T-helper 1 cell treated with Interleukin-12 subunit alpha and Interleukin-12 subunit beta and Interleukin-4 antibody, amounts not matched to agents 30 μg/mL and 1 μg/mL, for 36 hours (primary cell): ENCODE measurements at regions not wholly inside any gene's neighbourhood (a gene's known extent, or its start where the extent isn't known, plus 50 kb on each side); places are given as distances from the start of the nearest gene placed in this dataset.

ENCODE experiments used
- H3K27ac Mint-ChIP-seq: one replicate; pipeline ENCODE4 v1.8.0; 2021; ENCODE audit warnings: mild to moderate bottlenecking, mixed read lengths
- H3K27me3 Mint-ChIP-seq: one replicate; pipeline ENCODE4 v1.8.0; 2021; ENCODE audit warnings: low read depth, mixed read lengths
- H3K36me3 Mint-ChIP-seq: one replicate; pipeline ENCODE4 v1.8.0; 2021; ENCODE audit warnings: low read depth, mixed read lengths
- H3K4me1 Mint-ChIP-seq: one replicate; pipeline ENCODE4 v1.8.0; 2021; ENCODE audit warnings: low read depth, mixed read lengths
- H3K4me3 Mint-ChIP-seq: one replicate; pipeline ENCODE4 v1.8.0; 2021; ENCODE audit warnings: mild to moderate bottlenecking, moderate library complexity, mixed read lengths
- H3K9me3 Mint-ChIP-seq: one replicate; pipeline ENCODE4 v1.8.0; 2021; ENCODE audit warnings: mixed read lengths

DNA sequence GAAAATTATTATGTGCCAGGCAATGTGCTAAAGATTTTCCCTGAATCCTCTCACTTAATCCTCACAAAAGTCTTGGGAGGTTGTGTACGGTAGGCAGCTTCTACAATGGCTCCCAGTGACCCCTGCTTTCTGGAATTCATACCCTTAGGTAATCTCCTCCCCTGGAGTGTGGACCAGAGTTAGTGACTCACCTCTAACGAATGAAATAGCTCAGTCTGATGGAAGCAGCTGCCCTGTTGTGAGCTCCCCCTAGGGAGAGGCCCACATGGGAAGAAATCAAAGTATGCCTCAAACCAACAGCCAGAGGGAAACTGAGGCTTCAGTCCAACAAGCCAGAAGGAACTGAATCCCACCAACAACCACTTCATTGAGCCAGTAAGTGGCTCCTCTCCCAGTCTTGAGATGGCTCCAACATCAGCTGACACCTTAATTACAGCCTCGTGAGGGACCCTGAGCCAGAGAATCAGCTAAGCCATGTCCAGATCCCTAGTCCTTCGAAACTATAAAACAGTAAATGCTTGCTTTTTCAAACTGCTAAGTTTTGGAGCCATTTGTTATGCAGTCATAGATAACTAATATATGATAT is 98.9 kb upstream of the ISX start:
- no peaks in the 10 kb centered on the region for H3K4me1 Mint-ChIP-seq
- H3K9me3 Mint-ChIP-seq, result peaks cover 3% of the 10 kb centered on the region
- H3K27ac Mint-ChIP-seq, result no peak overlapping the region
- H3K4me3 Mint-ChIP-seq, result no peak overlapping the region
- no peaks in the 10 kb centered on the region for H3K27me3 Mint-ChIP-seq
- H3K36me3 Mint-ChIP-seq, result no peaks in the 10 kb centered on the region

GRCh38 chr22:34969001-34969790 is 96.8 kb upstream of the ISX start:
- Mint-ChIP-seq H3K4me1 (no peaks in the 10 kb centered on the region), H3K27ac (no peak overlapping the region), H3K27me3 (no peaks in the 10 kb centered on the region), H3K4me3 (no peak overlapping the region), H3K36me3 (no peaks in the 10 kb centered on the region), H3K9me3 (peaks cover 3% of the 10 kb centered on the region)

GRCh38 chr22:34971456-34971855 is 94.5 kb upstream of the ISX start:
- Mint-ChIP-seq H3K27me3 (no peaks in the 10 kb centered on the region), H3K4me1 (no peaks in the 10 kb centered on the region), H3K27ac (no peak overlapping the region), H3K9me3 (peaks cover 6% of the 10 kb centered on the region), H3K36me3 (no peaks in the 10 kb centered on the region), H3K4me3 (no peak overlapping the region)

GRCh38 chr22:34972191-34972897 is 93.6 kb upstream of the ISX start:
- peaks cover 5% of the 10 kb centered on the region for H3K9me3 Mint-ChIP-seq
- H3K27me3 Mint-ChIP-seq, result no peaks in the 10 kb centered on the region

GRCh38 chr22:34973016-34973415 is 92.9 kb upstream of the ISX start:
- H3K4me3 Mint-ChIP-seq, result no peak overlapping the region
- H3K27me3 Mint-ChIP-seq, result no peaks in the 10 kb centered on the region
- no peaks in the 10 kb centered on the region for H3K4me1 Mint-ChIP-seq
- no peak overlapping the region for H3K27ac Mint-ChIP-seq
- no peaks in the 10 kb centered on the region for H3K36me3 Mint-ChIP-seq
- H3K9me3 Mint-ChIP-seq, result peaks cover 5% of the 10 kb centered on the region

More at GRCh38 chr22:34972191-34972897, 93.6 kb upstream of the ISX start:
- Mint-ChIP-seq H3K4me3 (no peak overlapping the region), H3K27ac (no peak overlapping the region), H3K4me1 (no peaks in the 10 kb centered on the region), H3K36me3 (no peaks in the 10 kb centered on the region)

DNA sequence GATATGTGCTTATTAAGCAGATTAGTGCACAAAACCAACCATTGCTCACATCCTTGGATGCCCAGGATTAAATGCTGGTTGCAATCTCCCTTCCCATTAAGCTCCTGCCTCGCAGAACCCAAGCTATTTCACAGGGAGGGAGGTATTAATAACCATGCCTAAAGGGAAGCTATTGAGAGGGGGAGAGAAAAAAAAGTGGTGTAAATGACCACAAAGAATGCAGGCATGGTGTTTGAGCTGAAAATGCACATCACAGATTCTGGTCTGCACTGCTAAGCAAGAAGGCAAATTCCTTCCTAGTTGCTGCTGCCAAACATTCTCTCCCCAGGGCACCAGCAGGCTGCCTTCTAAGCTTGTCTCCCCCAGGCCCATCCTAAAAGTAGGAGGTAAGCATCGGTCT is 92.0 kb upstream of the ISX start:
- Mint-ChIP-seq H3K9me3 (peaks cover 5% of the 10 kb centered on the region), H3K4me3 (no peak overlapping the region), H3K36me3 (no peaks in the 10 kb centered on the region), H3K27ac (no peak overlapping the region), H3K4me1 (no peaks in the 10 kb centered on the region), H3K27me3 (no peaks in the 10 kb centered on the region)

DNA sequence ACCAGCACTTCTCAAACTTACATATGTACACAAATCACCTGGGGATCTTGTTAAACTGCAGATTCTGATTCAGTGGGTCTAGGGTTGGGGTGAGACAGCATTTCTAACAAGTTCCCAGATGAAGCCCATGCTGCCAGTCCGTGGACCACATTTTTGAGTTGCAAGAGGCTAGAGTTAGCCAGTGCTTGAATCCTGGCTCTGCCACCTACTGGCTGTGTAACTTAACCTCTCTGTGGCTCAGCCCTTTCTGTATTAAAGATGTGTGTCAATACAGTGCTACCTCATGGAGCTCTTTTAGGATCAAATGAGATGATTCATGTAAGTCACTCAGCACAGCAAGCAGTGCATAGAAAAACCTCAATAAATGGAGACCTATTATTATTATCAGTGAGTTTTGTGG is 90.2 kb upstream of the ISX start:
- H3K27me3 Mint-ChIP-seq, result no peaks in the 10 kb centered on the region
- H3K27ac Mint-ChIP-seq, result no peak overlapping the region
- H3K4me3 Mint-ChIP-seq, result no peak overlapping the region
- no peaks in the 10 kb centered on the region for H3K36me3 Mint-ChIP-seq
- H3K4me1 Mint-ChIP-seq, result no peaks in the 10 kb centered on the region
- H3K9me3 Mint-ChIP-seq, result peaks cover 9% of the 10 kb centered on the region

DNA sequence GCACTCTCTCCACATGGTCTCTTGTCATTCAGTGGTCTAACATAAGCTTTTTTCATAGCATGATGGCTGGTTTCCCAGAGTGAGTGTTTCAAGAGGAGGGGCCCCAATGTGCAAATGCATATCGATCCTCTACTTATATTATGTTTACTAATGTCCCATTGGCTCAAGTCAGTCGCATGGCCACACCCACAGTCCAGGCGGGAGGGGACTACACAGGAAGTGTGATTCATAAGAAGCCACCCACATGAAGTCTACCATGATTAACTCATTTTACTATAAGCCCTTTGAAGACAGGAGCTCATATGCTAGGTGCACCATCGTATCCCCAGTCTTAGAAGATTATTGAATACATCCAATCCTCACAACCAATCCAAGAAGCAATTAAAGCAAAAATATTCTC is 89.5 kb upstream of the ISX start:
- H3K36me3 Mint-ChIP-seq, result no peaks in the 10 kb centered on the region
- H3K4me3 Mint-ChIP-seq, result no peak overlapping the region
- no peaks in the 10 kb centered on the region for H3K27me3 Mint-ChIP-seq
- no peak overlapping the region for H3K27ac Mint-ChIP-seq
- H3K9me3 Mint-ChIP-seq, result peaks cover 9% of the 10 kb centered on the region
- no peaks in the 10 kb centered on the region for H3K4me1 Mint-ChIP-seq

GRCh38 chr22:34976886-34977285 is 89.1 kb upstream of the ISX start:
- Mint-ChIP-seq H3K27me3 (no peaks in the 10 kb centered on the region), H3K27ac (no peak overlapping the region), H3K4me1 (no peaks in the 10 kb centered on the region), H3K9me3 (peaks cover 9% of the 10 kb centered on the region), H3K4me3 (no peak overlapping the region), H3K36me3 (no peaks in the 10 kb centered on the region)

DNA sequence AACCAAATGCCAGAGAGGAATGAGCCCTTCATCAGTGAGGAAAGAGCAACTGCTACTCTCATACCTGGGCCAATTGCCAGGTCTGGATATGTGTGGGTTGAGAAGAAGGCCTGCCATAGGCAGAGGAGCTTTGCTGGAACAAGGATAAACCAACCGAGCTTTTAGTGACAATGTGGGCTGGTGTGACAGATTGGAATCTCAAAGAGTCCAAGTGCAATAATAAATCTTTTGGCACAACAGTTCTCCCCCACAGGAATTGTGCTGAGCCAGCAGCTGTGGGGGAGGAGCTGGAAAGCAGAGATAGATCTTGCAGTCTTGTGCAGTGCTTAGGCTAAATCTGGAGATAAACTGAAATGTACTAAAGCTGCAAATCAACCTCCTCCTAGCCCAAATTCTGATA is 79.4 kb upstream of the ISX start:
- Mint-ChIP-seq H3K36me3 (no peaks in the 10 kb centered on the region), H3K27me3 (no peaks in the 10 kb centered on the region), H3K4me1 (no peaks in the 10 kb centered on the region), H3K9me3 (peaks cover 24% of the 10 kb centered on the region), H3K27ac (no peak overlapping the region), H3K4me3 (no peak overlapping the region)

- H3K9me3 Mint-ChIP-seq, result peaks cover 7% of the 10 kb centered on the region
- H3K36me3 Mint-ChIP-seq, result no peaks in the 10 kb centered on the region
- H3K27ac Mint-ChIP-seq, result no peak overlapping the region
- no peaks in the 10 kb centered on the region for H3K27me3 Mint-ChIP-seq
- H3K4me1 Mint-ChIP-seq, result no peaks in the 10 kb centered on the region
- no peak overlapping the region for H3K4me3 Mint-ChIP-seq
Observed at GRCh38 chr22:34992672-34993071, 73.3 kb upstream of the ISX start.

DNA sequence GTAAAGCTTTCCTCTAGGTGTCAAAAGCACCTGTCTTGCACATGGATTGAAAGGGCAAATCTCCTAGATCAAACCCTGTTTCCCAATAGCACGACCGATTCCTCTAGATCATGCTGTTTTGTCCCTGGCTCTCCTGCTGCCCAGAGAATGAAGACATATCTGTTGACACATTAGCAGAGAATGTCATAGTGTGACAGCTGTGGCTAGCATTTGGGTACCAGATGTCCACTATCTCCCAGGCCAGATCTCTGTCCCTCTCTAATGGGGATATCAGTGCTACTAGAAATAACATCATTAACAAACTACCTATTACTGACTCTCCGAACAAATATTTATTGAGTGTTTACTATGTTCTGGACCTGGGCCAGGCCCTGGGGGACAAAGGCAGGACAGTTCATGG is 72.4 kb upstream of the ISX start:
- H3K27me3 Mint-ChIP-seq, result no peaks in the 10 kb centered on the region
- no peak overlapping the region for H3K4me3 Mint-ChIP-seq
- no peaks in the 10 kb centered on the region for H3K4me1 Mint-ChIP-seq
- peaks cover 4% of the 10 kb centered on the region for H3K9me3 Mint-ChIP-seq
- H3K27ac Mint-ChIP-seq, result no peak overlapping the region
- H3K36me3 Mint-ChIP-seq, result no peaks in the 10 kb centered on the region

GRCh38 chr22:34997633-34998299 is 68.2 kb upstream of the ISX start:
- Mint-ChIP-seq H3K27ac (no peak overlapping the region), H3K4me1 (no peaks in the 10 kb centered on the region), H3K27me3 (no peaks in the 10 kb centered on the region), H3K4me3 (no peak overlapping the region), H3K9me3 (no peaks in the 10 kb centered on the region), H3K36me3 (no peaks in the 10 kb centered on the region)

DNA sequence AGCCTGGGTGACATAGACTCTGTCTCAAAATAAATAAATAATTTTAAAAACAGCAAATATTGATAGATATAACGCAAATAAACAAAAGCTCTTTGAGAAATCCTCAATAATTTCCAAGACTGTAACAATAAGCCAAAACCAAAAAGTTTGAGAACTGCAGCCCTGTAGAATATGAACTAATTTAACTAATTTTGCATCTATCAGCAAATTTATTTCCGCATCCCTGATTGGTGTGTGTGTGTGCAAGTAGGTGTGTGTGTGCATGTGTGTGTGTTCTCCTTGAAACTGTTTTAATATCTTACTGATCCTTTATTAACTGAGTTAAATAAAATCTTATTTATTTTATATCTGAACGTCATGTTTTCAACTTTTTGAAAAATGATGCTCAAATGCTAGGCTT is 67.0 kb upstream of the ISX start:
- Mint-ChIP-seq H3K27me3 (no peaks in the 10 kb centered on the region), H3K4me1 (no peaks in the 10 kb centered on the region), H3K9me3 (no peaks in the 10 kb centered on the region), H3K27ac (no peak overlapping the region), H3K4me3 (no peak overlapping the region), H3K36me3 (no peaks in the 10 kb centered on the region)

- Mint-ChIP-seq H3K36me3 (no peaks in the 10 kb centered on the region), H3K4me1 (no peaks in the 10 kb centered on the region), H3K4me3 (no peak overlapping the region), H3K27me3 (no peaks in the 10 kb centered on the region), H3K27ac (no peak overlapping the region), H3K9me3 (no peaks in the 10 kb centered on the region)
Observed at GRCh38 chr22:35008213-35008612, 57.7 kb upstream of the ISX start.
